ENCODE measurements at regions not wholly inside any gene's neighbourhood (a gene's known extent, or its start where the extent isn't known, plus 50 kb on each side); places are given as distances from the start of the nearest gene placed in this dataset.

- TF ChIP-seq EP300 (IDR thresholded peaks at IDR 0.05) (no peak), POLR2A (IDR thresholded peaks at IDR 0.05) (no peak)
- TF ChIP-seq, protein P1, sequence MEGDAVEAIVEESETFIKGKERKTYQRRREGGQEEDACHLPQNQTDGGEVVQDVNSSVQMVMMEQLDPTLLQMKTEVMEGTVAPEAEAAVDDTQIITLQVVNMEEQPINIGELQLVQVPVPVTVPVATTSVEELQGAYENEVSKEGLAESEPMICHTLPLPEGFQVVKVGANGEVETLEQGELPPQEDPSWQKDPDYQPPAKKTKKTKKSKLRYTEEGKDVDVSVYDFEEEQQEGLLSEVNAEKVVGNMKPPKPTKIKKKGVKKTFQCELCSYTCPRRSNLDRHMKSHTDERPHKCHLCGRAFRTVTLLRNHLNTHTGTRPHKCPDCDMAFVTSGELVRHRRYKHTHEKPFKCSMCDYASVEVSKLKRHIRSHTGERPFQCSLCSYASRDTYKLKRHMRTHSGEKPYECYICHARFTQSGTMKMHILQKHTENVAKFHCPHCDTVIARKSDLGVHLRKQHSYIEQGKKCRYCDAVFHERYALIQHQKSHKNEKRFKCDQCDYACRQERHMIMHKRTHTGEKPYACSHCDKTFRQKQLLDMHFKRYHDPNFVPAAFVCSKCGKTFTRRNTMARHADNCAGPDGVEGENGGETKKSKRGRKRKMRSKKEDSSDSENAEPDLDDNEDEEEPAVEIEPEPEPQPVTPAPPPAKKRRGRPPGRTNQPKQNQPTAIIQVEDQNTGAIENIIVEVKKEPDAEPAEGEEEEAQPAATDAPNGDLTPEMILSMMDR (IDR thresholded peaks at IDR 0.05) = no peak
- 28 to 29% methylated on average over 9 of the region's 9 CpGs for WGBS, 2 donors
- no peak for DNase-seq (ENCODE audit: low spot score in 2 of 2)
- Histone ChIP-seq H3K36me3 (no peaks in the 10 kb centered on the region), H3K4me3 (no peak overlapping the region), H3K27ac (no peak overlapping the region), H3K4me1 (no peaks in the 10 kb centered on the region), H3K27me3 (no peaks in the 10 kb centered on the region), H3K9me3 (no peaks in the 10 kb centered on the region)
Measured at GRCh38 chr10:130780763-130781162, 530.8 kb downstream of the TCERG1L start.

GRCh38 chr10:130781206-130781605, 530.3 kb downstream of the TCERG1L start:
- TF ChIP-seq, protein P1 (IDR thresholded peaks at IDR 0.05) = no peak
- TF ChIP-seq EP300 (IDR thresholded peaks at IDR 0.05) (no peak), POLR2A (IDR thresholded peaks at IDR 0.05) (no peak)
- DNase-seq (ENCODE audit: low spot score in 2 of 2) = no peak
- H3K27ac ChIP-seq = no peak overlapping the region
- no peaks in the 10 kb centered on the region for H3K27me3 ChIP-seq
- H3K4me3 ChIP-seq = no peak overlapping the region
- no peaks in the 10 kb centered on the region for H3K36me3 ChIP-seq
- H3K4me1 ChIP-seq = no peaks in the 10 kb centered on the region
- WGBS, 2 donors = 67 to 73% methylated on average over 8 of the region's 8 CpGs
- H3K9me3 ChIP-seq = no peaks in the 10 kb centered on the region

DNA sequence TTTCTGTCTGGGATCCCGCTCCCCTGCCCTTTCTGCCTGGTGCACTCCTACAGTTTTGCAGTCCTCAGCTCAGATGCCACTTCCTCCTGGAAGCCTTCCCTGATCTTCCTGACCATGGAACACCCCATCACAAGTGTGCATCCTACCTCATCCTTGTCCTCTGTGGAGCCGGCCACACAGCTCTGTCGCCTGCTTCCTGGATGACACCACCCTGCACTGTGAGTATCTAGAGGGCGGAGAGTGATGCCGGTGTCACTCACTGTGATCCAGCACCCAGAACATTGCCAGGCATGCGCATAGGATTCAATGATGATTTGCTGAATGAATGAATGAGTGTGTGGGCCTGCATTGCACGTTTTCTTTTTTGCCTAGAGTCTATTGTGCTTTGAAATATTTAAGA, 529.9 kb downstream of the TCERG1L start:
- DNase-seq (ENCODE audit: low spot score in 2 of 2) = no peak
- Histone ChIP-seq H3K4me1 (no peaks in the 10 kb centered on the region), H3K27me3 (no peaks in the 10 kb centered on the region), H3K9me3 (no peaks in the 10 kb centered on the region), H3K4me3 (no peak overlapping the region), H3K27ac (no peak overlapping the region), H3K36me3 (no peaks in the 10 kb centered on the region)
- no peak for TF ChIP-seq POLR2A (IDR thresholded peaks at IDR 0.05)
- TF ChIP-seq EP300 (IDR thresholded peaks at IDR 0.05) = no peak
- TF ChIP-seq, protein P1 (IDR thresholded peaks at IDR 0.05) = no peak
- WGBS, 2 donors = 81 to 85% methylated on average over 7 of the region's 7 CpGs

DNA sequence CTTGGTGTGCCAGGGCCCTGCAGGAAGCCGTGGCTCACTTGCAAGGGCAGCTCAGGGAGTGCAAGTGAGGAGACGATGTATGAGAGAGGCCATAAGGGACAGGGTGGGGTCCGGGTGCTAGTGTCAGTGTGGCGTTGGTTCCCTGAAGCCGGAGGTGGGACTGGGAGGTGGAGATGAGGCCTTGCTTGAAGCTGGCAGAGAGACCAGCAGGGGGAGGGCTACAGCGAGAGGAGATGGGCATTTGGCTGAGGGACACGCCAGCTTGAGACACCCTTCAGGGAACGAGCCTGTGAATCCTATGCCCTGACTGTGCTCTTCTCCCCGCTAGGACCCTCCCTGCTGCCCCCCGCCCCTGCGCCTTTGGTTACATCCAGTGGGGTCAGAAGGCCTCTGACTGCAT, 529.1 kb downstream of the TCERG1L start:
- no peak overlapping the region for H3K4me3 ChIP-seq
- H3K36me3 ChIP-seq = no peaks in the 10 kb centered on the region
- WGBS, 2 donors = 71 to 79% methylated on average over 11 of the region's 11 CpGs
- DNase-seq (ENCODE audit: low spot score in 2 of 2) = no peak
- TF ChIP-seq, protein P1 (IDR thresholded peaks at IDR 0.05) = no peak
- TF ChIP-seq POLR2A (IDR thresholded peaks at IDR 0.05) (no peak), EP300 (IDR thresholded peaks at IDR 0.05) (no peak)
- H3K27ac ChIP-seq = no peak overlapping the region
- H3K27me3 ChIP-seq = no peaks in the 10 kb centered on the region
- H3K4me1 ChIP-seq = no peaks in the 10 kb centered on the region
- no peaks in the 10 kb centered on the region for H3K9me3 ChIP-seq

GRCh38 chr10:130784326-130784725, 527.2 kb downstream of the TCERG1L start:
- Histone ChIP-seq H3K4me3 (no peak overlapping the region), H3K27me3 (no peaks in the 10 kb centered on the region), H3K36me3 (no peaks in the 10 kb centered on the region), H3K9me3 (peaks cover 0 to 3% (median 0%) of the 10 kb centered on the region in 4 donors), H3K27ac (no peak overlapping the region), H3K4me1 (no peaks in the 10 kb centered on the region)
- WGBS, 2 donors = 75 to 77% methylated on average over 8 to 9 of the region's 12 CpGs
- TF ChIP-seq, protein P1 (IDR thresholded peaks at IDR 0.05) = no peak
- TF ChIP-seq POLR2A (IDR thresholded peaks at IDR 0.05) (no peak), EP300 (IDR thresholded peaks at IDR 0.05) (no peak)
- DNase-seq (ENCODE audit: low spot score in 2 of 2) = no peak
